Stimulated activated naive CD8-positive, alpha-beta T cell treated with anti-CD3 and anti-CD28 coated beads, Interleukin-15, amount 100 ng/mL, for 72 hours (primary cell): ENCODE measurements at regions not wholly inside any gene's neighbourhood (a gene's known extent, or its start where the extent isn't known, plus 50 kb on each side); places are given as distances from the start of the nearest gene placed in this dataset.
A peak's percentile ranks its signal among the peaks of the same experiment; 100 is the strongest.
"Not testable (repeated sequence)": the region's sequence is repeated elsewhere in the genome, so short reads cannot be mapped to it uniquely, and the experiment has no call there.

Source experiments
- ATAC-seq: fragments of 150-1000 bp; cut with Tn5 transposase; 2 replicates; pipeline ENCODE4 v1.10.0; 2021; ENCODE audit warnings: mild to moderate bottlenecking, moderate library complexity
- DNase-seq, 2 donors: peaks; one replicate each; pipeline ENCODE4 v3.0.0; 2021 to 2022
- H3K27ac Mint-ChIP-seq, 2 donors: one replicate each; pipeline ENCODE4 v1.8.0; 2022; ENCODE audit warnings: mild to moderate bottlenecking in 2 of 2, mixed read lengths in 2 of 2, moderate library complexity in 2 of 2
- H3K27me3 Mint-ChIP-seq: one replicate; pipeline ENCODE4 v1.8.0; 2022; ENCODE audit warnings: mixed read lengths
- H3K4me1 Mint-ChIP-seq: one replicate; pipeline ENCODE4 v1.8.0; 2022; ENCODE audit warnings: mild to moderate bottlenecking, mixed read lengths
- H3K4me3 Mint-ChIP-seq, 2 donors: one replicate each; pipeline ENCODE4 v1.8.0; 2022; ENCODE audit warnings: mild to moderate bottlenecking in 2 of 2, mixed read lengths in 2 of 2, moderate library complexity in 1 of 2
- H3K9me3 Mint-ChIP-seq, 2 donors: one replicate each; pipeline ENCODE4 v1.8.0; 2022; ENCODE audit warnings: mixed read lengths in 2 of 2

DNA sequence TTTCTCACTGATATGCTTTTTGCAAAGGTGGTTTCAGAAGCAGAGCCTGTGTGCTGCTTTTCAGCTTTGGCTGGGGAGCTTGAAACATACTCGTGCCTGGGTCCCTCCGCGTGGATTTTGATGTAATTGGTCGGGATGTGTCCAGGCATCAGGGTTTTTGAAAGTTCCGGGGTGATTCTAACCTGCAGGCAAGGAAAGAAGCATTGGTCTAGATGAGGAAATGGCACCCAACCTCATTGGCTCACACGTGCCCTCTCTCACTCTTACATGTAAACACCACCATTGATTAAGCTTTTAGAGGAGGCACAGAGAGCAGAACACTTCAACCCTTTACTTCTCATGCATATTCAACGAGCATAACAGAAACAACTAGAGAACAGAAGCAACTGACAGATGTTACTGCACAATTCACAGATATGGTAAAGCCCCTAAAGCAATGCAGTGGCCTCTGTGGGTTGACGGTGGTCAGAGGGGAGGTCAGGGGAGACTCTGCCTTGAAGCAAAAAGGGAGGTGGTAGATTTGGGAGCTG is 112.1 kb downstream of the TLR5 start:
- Mint-ChIP-seq H3K9me3 (no peaks in the 10 kb centered on the region), H3K27me3 (peaks cover 3% of the 10 kb centered on the region), H3K4me1 (no peaks in the 10 kb centered on the region), H3K4me3 (no peak overlapping the region), H3K27ac (no peak overlapping the region)
- DNase-seq (no peak), ATAC-seq (no peak)

DNA sequence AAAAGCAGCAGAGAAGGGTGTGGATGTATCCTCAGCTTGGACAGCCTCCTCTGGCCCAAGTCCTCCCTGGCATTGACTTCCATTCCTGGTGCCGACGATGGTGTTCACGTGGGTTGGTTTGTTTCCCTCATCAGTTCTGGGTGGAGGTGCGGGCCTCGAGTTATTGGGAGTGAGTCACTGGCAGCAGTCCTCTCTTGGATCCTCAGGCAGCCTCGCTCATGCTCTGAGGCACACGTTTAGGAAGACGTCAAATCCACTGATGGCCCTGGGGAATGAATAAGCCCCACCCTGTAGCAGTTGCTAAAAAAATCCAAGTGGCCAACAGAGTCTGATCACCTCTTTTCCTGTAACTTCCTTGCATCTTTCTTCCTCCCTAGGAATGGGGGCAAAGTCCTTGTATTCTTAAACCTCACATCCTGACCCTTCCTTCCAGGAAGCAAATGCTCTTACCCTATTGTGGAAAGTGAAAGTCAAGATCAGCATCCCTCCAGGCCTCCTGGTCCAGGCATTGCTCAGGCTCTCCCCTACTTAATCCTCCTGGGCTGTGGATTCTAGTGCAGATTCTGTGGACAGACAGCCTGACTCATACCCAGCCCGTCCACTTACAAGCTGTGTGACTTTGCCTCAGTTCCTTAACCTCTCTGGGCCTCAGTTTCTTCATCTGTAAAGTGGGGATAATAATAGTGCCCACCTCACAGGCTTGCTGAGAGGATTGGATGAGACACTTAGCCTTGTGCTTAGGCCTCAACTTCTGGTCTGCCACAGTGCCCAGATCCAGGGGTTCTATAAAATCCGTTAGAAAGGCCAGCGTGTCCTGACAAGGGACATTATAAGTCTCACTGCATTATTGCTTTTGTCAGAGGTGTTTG is 111.1 kb downstream of the TLR5 start:
- no peak overlapping the region for H3K27ac Mint-ChIP-seq
- H3K4me3 Mint-ChIP-seq: no peak overlapping the region
- no peaks in the 10 kb centered on the region for H3K9me3 Mint-ChIP-seq
- H3K27me3 Mint-ChIP-seq: peaks cover 8% of the 10 kb centered on the region
- ATAC-seq (no peak), DNase-seq (no peak)
- no peaks in the 10 kb centered on the region for H3K4me1 Mint-ChIP-seq

DNA sequence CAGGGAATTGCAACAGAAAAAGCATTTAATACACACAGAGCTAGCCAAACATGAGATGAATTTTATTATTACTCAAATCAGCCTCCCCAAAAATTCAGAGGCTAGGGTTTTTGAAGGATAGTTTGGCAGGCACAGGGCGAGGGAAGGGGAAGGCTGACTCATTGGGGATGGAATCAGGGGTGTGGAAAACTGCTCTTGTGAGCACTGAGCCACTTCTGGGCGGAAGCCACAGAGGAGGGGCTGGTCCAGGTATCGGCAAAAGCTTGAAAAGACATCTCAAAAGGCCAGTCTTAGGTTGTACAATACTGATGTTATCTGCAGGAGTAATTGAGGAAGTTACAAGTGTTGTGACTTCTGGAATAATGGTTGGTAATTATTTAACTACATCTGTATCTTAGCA is 109.4 kb downstream of the TLR5 start:
- ATAC-seq (no peak), DNase-seq (no peak)
- Mint-ChIP-seq H3K27me3 (peaks cover 8% of the 10 kb centered on the region), H3K27ac (no peak overlapping the region), H3K4me3 (no peak overlapping the region), H3K4me1 (no peaks in the 10 kb centered on the region), H3K9me3 (no peaks in the 10 kb centered on the region)

DNA sequence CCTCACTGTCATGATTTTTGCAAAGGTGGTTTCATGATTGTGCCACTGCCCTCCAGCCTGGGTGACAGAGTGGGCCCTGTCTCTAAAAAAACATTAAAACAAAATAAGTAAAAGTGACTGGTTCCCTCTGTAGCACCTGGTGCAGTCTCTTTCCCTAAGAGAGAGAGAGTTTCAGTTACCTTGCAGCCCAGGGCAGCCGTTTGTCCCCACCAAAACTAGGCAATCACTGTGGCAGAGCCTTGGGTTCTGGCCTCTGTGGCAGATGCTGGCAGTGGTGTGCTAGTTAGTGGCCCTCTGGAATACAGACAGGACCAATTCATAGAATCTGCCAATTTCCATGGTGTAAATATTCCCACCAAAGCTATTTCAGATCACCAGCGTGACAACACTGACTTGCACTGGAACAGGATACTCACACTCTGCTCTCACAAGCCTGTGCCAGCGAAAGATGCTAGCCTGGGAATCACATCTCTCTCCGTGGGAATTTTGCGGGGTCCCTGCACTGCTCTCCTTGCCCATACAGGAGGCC is 108.7 kb downstream of the TLR5 start:
- H3K27ac Mint-ChIP-seq: no peak overlapping the region
- no peaks in the 10 kb centered on the region for H3K9me3 Mint-ChIP-seq
- no peak for ATAC-seq

DNA sequence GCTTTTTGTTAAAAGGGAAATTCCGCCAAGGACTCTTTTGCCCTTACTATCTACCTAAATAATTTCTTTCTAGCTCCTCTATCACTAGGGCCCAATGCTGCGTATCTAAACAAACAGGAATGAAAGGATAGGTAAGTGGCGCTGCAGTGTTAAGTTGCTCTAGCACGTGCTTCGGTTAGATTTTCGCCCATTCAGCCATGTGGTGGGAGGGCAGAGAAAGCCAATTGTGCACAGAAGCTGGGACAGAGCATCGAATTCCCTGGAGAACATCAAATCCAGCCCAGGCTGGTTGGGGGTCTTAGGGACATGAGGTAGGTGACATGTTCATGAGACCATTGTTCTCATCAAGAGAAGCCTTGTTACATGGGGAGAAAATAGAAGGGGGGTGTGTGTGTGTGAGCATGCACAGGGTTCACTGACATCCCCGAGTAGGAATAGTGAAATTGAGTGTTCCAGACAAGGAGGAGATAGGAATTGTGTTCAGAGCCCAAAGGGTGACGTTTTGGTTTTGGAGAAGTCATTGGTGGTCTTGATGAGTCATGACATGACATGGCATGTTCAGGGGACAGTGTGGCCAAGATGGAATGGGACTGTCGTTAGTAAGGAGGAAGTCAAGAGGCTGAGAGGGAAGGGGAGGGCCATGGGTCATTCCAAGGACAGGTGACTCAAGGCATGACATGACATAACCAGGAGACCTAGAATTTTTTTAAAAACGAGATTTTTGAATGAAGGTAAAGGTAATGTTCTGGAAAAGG is 107.1 kb downstream of the TLR5 start:
- no peak for ATAC-seq
- no peak overlapping the region for H3K27ac Mint-ChIP-seq
- H3K27me3 Mint-ChIP-seq: peaks cover 26% of the 10 kb centered on the region
- no peaks in the 10 kb centered on the region for H3K9me3 Mint-ChIP-seq
- no peak overlapping the region for H3K4me3 Mint-ChIP-seq
- no peaks in the 10 kb centered on the region for H3K4me1 Mint-ChIP-seq
- no peak for DNase-seq

More for the DNA sequence above, 108.7 kb downstream of the TLR5 start:
- H3K27me3 Mint-ChIP-seq: peaks cover 10% of the 10 kb centered on the region
- no peaks in the 10 kb centered on the region for H3K4me1 Mint-ChIP-seq
- DNase-seq: no peak
- no peak overlapping the region for H3K4me3 Mint-ChIP-seq

DNA sequence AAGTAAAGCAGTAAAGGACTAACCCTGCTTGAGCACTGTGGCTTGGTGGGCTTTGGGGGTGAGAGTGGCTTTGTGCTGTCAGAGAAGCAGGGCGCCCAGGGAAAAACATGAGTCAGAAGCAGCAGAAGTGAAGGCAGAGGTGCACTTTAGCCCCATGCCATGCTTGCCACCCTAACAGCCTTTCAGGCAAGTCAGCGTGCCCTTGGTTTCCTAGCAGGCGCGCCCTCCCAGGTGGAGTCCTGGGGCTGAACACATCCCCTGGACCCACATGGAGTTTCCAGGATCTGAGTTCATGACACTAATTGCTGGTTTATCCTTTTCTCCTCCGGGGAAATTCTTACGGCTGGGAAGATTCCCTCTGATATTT is 106.6 kb downstream of the TLR5 start:
- Mint-ChIP-seq H3K4me1 (no peaks in the 10 kb centered on the region), H3K4me3 (no peak overlapping the region), H3K9me3 (no peaks in the 10 kb centered on the region), H3K27me3 (peaks cover 32% of the 10 kb centered on the region), H3K27ac (no peak overlapping the region)
- ATAC-seq (no peak), DNase-seq (no peak)

DNA sequence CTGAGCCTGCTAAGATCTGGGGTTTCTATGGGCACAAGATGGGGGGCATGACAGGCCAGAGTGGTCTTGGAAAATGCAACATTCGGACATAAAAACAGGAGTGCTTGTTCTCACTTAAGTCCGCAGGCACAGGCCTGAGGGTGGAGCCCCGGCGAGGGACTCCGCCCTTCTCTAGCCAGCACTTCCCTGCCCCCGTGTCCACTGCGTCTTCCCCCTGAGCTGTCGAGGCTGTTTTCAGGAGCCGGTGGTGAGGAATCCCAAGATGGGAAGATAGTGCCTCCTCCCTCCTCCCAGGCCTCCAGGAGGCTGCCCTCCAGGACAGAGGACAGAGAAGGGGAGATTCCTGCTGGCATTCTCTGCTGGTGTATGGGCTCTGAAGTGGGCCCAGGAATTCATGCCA is 105.2 kb downstream of the TLR5 start:
- no peak for DNase-seq
- no peak overlapping the region for H3K4me3 Mint-ChIP-seq
- ATAC-seq: no peak
- H3K4me1 Mint-ChIP-seq: no peaks in the 10 kb centered on the region
- H3K27ac Mint-ChIP-seq: no peak overlapping the region
- peaks cover 40% of the 10 kb centered on the region for H3K27me3 Mint-ChIP-seq
- H3K9me3 Mint-ChIP-seq: no peaks in the 10 kb centered on the region

DNA sequence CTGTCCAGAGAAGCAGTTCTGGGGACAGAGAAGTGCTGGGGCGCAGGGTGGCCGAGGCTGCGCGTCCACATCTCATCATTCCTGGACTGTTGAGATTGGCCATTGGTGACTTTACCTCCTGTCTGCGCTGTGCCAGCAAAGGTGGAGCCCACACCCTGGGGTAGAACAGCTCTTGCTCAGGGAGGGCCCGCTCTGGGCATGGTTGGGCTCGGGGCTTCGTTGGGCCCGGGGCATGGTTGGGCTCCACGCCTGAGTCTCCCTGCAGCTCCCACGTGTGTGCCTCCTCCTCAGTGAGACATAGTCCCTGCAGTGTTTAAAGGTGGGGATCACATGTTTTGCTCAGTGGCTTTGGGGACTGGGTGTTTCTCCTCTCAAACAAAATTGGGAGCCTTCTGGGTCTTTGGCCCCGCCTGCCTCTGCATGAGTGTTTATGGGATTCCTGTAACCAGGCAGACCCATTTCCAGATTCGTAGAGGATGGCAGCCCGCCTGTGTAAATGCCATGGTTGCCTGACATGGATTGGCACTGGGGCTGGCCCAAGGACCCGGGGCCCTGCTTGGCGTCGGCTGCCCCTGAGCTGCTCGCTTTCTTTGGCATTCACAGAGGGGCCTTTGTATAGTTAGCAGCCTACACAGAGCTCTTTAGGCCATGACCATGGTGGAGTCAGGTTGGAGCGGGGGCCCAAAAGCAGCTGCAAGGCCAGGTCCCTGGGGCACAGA is 104.6 kb downstream of the TLR5 start:
- ATAC-seq (peak; percentile 49), DNase-seq (no peak)
- Mint-ChIP-seq H3K4me1 (no peaks in the 10 kb centered on the region), H3K27ac (no peak overlapping the region), H3K9me3 (no peaks in the 10 kb centered on the region), H3K4me3 (no peak overlapping the region), H3K27me3 (peaks cover 40% of the 10 kb centered on the region)

DNA sequence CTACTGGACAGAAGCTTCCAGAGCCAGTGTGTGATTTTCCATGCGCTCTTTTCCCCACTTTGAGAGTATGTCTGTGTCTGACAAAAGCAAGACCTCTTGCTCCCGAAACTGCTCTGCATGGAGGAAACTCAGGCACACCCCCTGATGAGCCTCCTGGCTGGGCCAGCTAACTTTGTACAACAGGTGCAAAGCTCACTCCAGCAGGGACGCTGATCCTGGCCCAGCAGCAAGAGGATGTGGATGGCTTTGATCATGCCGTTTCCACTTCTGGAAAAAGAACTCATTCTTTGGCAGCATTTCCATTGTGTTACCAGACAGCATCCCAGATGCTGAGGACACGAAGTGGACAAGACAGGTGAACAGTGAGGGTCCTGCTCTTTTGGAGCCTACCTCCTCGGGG is 103.1 kb downstream of the TLR5 start:
- H3K27me3 Mint-ChIP-seq: peaks cover 40% of the 10 kb centered on the region
- ATAC-seq (no peak), DNase-seq (no peak)
- H3K4me3 Mint-ChIP-seq: no peak overlapping the region
- H3K4me1 Mint-ChIP-seq: no peaks in the 10 kb centered on the region
- H3K27ac Mint-ChIP-seq: no peak overlapping the region
- no peaks in the 10 kb centered on the region for H3K9me3 Mint-ChIP-seq

DNA sequence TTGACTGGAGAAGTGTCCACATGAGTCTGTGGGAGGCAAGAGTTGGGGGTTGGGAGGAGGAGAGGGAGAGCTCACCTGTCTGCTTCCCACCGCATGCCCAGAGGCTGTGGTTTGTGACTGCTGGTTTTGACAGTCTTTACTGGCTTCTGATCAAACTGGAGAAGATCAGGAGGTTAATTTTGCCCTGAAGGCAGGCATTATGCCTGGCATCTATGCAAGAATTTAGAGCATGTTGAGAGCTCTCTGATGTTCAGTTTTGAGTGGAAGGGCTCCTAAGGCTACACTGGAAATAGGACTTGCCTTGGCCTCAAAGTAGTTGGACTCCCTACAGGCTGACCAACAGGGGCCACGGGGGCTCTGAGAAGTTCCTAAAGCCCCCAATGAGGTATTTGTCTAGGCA is 101.6 kb downstream of the TLR5 start:
- H3K27me3 Mint-ChIP-seq: peaks cover 31% of the 10 kb centered on the region
- DNase-seq: no peak
- H3K4me1 Mint-ChIP-seq: no peaks in the 10 kb centered on the region
- no peak for ATAC-seq
- H3K27ac Mint-ChIP-seq: peak overlapping the region in 1 of 2 donors; percentile 71
- H3K9me3 Mint-ChIP-seq: peaks cover 8 to 10% of the 10 kb centered on the region in 2 donors
- no peak overlapping the region for H3K4me3 Mint-ChIP-seq

DNA sequence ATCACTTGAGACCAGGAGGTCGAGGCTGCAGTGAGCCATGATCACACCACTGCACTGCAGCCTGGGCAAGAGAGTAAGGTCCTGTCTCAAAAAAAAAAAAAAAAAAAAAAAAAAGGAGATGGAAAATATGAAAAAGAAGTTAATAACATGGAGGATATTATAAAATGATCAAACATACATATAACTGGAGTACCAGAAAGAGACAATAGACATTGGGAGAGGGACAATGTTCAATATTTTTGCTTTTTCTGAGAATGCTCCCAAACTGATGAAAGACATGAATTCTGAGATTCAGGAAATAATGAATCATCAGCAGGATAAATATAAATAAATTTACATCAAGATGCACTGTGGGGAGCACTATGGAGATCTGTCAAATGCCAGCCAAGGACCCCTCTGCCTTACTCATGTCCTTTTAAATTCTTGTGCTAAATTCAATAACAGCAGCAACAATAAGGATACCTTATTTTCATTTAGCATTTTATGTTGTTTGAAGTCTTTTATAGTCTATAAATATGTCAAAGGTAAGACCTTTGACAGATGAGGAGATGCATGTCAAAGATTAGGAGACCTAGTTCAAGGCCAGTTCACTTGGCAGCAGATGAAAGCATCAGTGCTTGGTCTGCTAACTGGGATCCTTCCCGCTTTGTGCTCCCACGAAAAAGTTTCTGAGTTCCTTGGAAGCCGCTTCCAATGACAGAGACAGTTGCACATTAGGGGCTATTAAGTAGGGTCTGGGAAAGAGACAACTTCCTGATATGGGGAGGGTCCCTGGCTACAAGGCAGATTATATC is 97.7 kb downstream of the TLR5 start:
- H3K27me3 Mint-ChIP-seq: peaks cover 32% of the 10 kb centered on the region
- H3K4me3 Mint-ChIP-seq: no peak overlapping the region
- DNase-seq (no peak), ATAC-seq (no peak)
- H3K9me3 Mint-ChIP-seq: peaks cover 12 to 17% of the 10 kb centered on the region in 2 donors
- H3K4me1 Mint-ChIP-seq: no peaks in the 10 kb centered on the region
- H3K27ac Mint-ChIP-seq: no peak overlapping the region

DNA sequence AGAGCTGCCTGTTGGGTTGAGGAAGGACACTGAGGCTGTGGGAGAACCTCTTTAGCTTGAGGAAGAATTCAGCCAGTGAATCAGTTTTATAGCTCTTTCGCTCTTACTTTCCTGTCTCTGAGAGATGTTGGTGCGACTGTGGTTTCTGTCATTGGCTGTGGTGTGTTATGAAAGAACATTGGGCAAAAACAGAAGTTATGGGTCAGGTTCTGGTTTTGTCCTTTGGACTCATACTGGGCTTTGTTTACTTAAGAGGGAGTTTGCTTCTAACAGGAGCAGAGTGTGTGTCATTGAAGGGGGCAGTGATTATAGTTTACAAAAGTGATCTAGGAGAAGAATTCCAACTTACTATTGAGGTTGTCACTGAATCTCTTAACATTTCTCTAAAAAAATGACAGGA is 97.0 kb downstream of the TLR5 start:
- H3K27ac Mint-ChIP-seq: no peak overlapping the region

DNA sequence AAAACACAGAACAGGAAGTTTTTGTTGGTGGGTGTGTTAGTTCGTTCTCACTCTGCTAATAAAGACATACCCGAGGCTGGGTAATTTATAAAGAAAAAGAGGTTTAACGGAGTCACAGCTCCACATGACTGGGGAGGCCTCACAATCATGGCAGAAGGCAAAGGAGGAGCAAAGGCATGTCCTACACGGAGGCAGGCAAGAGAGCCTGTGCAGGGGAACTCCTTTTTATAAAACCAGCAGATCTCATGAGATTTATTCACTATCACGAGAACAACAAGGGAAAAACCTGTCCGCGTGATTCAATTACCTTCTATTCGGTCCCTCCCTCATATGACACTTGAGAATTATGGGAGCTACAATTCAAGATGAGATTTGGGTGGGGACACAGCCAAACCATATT is 96.6 kb downstream of the TLR5 start:
- H3K4me3 Mint-ChIP-seq, DNase-seq, ATAC-seq, H3K27ac Mint-ChIP-seq, H3K4me1 Mint-ChIP-seq: not testable (repeated sequence)
- H3K9me3 Mint-ChIP-seq: peaks cover 12 to 17% of the 10 kb centered on the region in 2 donors
- peaks cover 21% of the 10 kb centered on the region for H3K27me3 Mint-ChIP-seq

More for the DNA sequence above, 97.0 kb downstream of the TLR5 start:
- ATAC-seq: no peak
- peaks cover 25% of the 10 kb centered on the region for H3K27me3 Mint-ChIP-seq
- no peaks in the 10 kb centered on the region for H3K4me1 Mint-ChIP-seq
- DNase-seq: no peak
- no peak overlapping the region for H3K4me3 Mint-ChIP-seq
- peaks cover 12 to 17% of the 10 kb centered on the region in 2 donors for H3K9me3 Mint-ChIP-seq

DNA sequence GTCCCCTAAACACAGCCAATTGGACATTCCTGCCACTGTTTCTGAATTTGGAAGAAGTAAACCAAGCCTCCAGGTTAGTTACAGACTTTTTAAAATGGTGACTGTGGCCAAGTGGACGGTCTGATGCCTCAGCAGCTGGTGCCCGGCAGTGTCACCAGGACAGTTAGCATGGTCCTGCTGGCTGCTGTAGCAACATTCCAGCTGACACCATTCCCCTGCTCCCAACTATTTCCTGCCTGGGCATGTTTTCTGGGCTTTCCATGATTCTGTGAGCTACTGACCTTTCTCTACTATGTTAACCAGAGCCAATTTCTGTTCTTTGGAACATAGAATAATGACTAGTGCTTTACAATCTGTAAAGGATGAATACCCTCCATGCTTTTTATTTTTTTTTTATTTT is 95.0 kb downstream of the TLR5 start:
- DNase-seq: no peak
- no peak overlapping the region for H3K4me3 Mint-ChIP-seq
- no peaks in the 10 kb centered on the region for H3K4me1 Mint-ChIP-seq
- no peak overlapping the region for H3K27ac Mint-ChIP-seq
- peaks cover 12 to 17% of the 10 kb centered on the region in 2 donors for H3K9me3 Mint-ChIP-seq
- H3K27me3 Mint-ChIP-seq: peaks cover 13% of the 10 kb centered on the region
- ATAC-seq: no peak

DNA sequence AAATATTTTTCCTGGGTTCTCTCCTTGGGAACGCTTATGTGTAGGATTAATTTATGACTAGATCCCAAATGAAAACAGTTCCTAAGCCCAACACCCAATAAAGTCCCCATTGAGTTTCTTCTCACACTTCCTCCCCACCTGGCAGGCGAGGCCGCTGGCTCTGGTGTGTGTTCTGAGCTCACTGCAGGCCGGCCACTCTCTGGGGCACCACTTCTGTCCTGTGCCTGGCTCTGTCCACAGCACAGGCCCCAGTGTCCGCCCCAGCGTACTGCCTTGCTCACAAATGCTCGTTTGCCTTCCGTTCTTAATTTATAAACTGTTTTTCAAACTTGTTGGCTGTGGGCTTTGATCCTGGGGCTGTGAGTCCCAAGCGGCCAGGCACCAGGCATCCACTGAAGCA is 90.6 kb downstream of the TLR5 start:
- DNase-seq: no peak
- Mint-ChIP-seq H3K9me3 (no peaks in the 10 kb centered on the region), H3K27me3 (peaks cover 13% of the 10 kb centered on the region), H3K4me1 (no peaks in the 10 kb centered on the region), H3K4me3 (no peak overlapping the region), H3K27ac (peak overlapping the region in 1 of 2 donors; percentile 9)
- no peak for ATAC-seq
